ENCODE measurements at regions not wholly inside any gene's neighbourhood (a gene's known extent, or its start where the extent isn't known, plus 50 kb on each side); places are given as distances from the start of the nearest gene placed in this dataset.

GRCh38 chr20:19949195-19949867, 67.8 kb upstream of the NAA20 start (continued):
- TF ChIP-seq THAP7 (CRISPR knock-in tag; IDR thresholded peaks at IDR 0.05): no peak
- TF ChIP-seq, protein P1, sequence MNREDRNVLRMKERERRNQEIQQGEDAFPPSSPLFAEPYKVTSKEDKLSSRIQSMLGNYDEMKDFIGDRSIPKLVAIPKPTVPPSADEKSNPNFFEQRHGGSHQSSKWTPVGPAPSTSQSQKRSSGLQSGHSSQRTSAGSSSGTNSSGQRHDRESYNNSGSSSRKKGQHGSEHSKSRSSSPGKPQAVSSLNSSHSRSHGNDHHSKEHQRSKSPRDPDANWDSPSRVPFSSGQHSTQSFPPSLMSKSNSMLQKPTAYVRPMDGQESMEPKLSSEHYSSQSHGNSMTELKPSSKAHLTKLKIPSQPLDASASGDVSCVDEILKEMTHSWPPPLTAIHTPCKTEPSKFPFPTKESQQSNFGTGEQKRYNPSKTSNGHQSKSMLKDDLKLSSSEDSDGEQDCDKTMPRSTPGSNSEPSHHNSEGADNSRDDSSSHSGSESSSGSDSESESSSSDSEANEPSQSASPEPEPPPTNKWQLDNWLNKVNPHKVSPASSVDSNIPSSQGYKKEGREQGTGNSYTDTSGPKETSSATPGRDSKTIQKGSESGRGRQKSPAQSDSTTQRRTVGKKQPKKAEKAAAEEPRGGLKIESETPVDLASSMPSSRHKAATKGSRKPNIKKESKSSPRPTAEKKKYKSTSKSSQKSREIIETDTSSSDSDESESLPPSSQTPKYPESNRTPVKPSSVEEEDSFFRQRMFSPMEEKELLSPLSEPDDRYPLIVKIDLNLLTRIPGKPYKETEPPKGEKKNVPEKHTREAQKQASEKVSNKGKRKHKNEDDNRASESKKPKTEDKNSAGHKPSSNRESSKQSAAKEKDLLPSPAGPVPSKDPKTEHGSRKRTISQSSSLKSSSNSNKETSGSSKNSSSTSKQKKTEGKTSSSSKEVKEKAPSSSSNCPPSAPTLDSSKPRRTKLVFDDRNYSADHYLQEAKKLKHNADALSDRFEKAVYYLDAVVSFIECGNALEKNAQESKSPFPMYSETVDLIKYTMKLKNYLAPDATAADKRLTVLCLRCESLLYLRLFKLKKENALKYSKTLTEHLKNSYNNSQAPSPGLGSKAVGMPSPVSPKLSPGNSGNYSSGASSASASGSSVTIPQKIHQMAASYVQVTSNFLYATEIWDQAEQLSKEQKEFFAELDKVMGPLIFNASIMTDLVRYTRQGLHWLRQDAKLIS (CRISPR knock-in tag; IDR thresholded peaks at IDR 0.05): no peak
- TF ChIP-seq ZNF629 (CRISPR knock-in tag; conservative IDR thresholded peaks at IDR 0.05): no peak
- 0 out of 2 replicates have a peak, but pooled peaks have one; percentile 16 for TF ChIP-seq SOX5 (CRISPR knock-in tag; IDR thresholded peaks at IDR 0.05; ENCODE audit: borderline replicate concordance)
- TF ChIP-seq ZNF724P (CRISPR knock-in tag; IDR thresholded peaks at IDR 0.05; ENCODE audit: borderline replicate concordance): no peak
- TF ChIP-seq NFE2L1 (CRISPR knock-in tag; IDR thresholded peaks at IDR 0.05; ENCODE audit: borderline replicate concordance): no peak
- TF ChIP-seq ETS1 (CRISPR knock-in tag; IDR thresholded peaks at IDR 0.05): no peak
- TF ChIP-seq RARG (CRISPR knock-in tag; IDR thresholded peaks at IDR 0.05; ENCODE audit: low read depth): no peak
- TF ChIP-seq ZNF572 (CRISPR knock-in tag; IDR thresholded peaks at IDR 0.05): no peak
- TF ChIP-seq MTA1 (CRISPR knock-in tag; IDR thresholded peaks at IDR 0.05; ENCODE audit: borderline replicate concordance): no peak
- no peak for TF ChIP-seq KLF15 (CRISPR knock-in tag; IDR thresholded peaks at IDR 0.05; ENCODE audit: borderline replicate concordance)
- TF ChIP-seq PBX2 (CRISPR knock-in tag; IDR thresholded peaks at IDR 0.05): no peak
- TF ChIP-seq ZBTB7B (CRISPR knock-in tag; IDR thresholded peaks at IDR 0.05): no peak
- no peak for TF ChIP-seq WIZ (CRISPR knock-in tag; IDR thresholded peaks at IDR 0.05)
- no peak for TF ChIP-seq KDM1A (CRISPR knock-in tag; IDR thresholded peaks at IDR 0.05)
- no peak for TF ChIP-seq RAD21 (CRISPR knock-in tag; IDR thresholded peaks at IDR 0.05)
- no peak for TF ChIP-seq ZNF781 (CRISPR knock-in tag; IDR thresholded peaks at IDR 0.05; ENCODE audit: borderline replicate concordance, not compliant biosample characterization)
- TF ChIP-seq, protein P2, sequence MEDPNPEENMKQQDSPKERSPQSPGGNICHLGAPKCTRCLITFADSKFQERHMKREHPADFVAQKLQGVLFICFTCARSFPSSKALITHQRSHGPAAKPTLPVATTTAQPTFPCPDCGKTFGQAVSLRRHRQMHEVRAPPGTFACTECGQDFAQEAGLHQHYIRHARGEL (CRISPR knock-in tag; IDR thresholded peaks at IDR 0.05): no peak
- TF ChIP-seq ZNF850 (CRISPR knock-in tag; conservative IDR thresholded peaks at IDR 0.05): no peak
- no peak for TF ChIP-seq ZNF652 (CRISPR knock-in tag; IDR thresholded peaks at IDR 0.05; ENCODE audit: borderline replicate concordance, low read depth)
- 0 out of 2 replicates have a peak, but pooled peaks have one; percentile 27 for TF ChIP-seq ZNF224 (CRISPR knock-in tag; IDR thresholded peaks at IDR 0.05)
- TF ChIP-seq XRCC5 (optimal IDR thresholded peaks at IDR 0.05; ENCODE audit: low read length): no peak
- TF ChIP-seq GATAD1 (CRISPR knock-in tag; IDR thresholded peaks at IDR 0.05): no peak
- no peak for TF ChIP-seq SOX6 (IDR thresholded peaks at IDR 0.05)
- peak; percentile 50 for TF ChIP-seq SOX6 (CRISPR knock-in tag; IDR thresholded peaks at IDR 0.05)
- no peak for TF ChIP-seq ADNP (CRISPR knock-in tag; IDR thresholded peaks at IDR 0.05)

All from HepG2 (cell line).